ENCODE measurements at regions not wholly inside any gene's neighbourhood (a gene's known extent, or its start where the extent isn't known, plus 50 kb on each side); places are given as distances from the start of the nearest gene placed in this dataset.
"Not testable (repeated sequence)": the region's sequence is repeated elsewhere in the genome, so short reads cannot be mapped to it uniquely, and the experiment has no call there.

DNA sequence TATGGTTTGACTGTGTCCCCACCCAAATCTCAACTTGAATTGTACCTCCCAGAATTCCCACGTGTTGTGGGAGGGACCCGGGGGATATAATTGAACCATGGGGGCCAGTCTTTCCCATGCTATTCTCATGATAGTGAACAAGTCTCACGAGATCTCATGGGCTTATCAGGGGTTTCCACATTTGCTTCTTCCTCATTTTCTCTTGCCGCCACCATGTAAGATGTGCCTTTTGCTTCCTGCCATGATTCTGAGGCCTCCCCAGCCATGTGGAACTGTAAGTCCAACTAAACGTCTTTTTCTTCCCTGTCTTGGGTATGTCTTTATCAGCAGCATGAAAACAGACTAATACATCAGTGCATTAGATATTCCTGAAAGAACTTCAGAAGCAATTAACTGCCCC is 177.7 kb upstream of the PRSS58 start:
- TF ChIP-seq, protein P1, sequence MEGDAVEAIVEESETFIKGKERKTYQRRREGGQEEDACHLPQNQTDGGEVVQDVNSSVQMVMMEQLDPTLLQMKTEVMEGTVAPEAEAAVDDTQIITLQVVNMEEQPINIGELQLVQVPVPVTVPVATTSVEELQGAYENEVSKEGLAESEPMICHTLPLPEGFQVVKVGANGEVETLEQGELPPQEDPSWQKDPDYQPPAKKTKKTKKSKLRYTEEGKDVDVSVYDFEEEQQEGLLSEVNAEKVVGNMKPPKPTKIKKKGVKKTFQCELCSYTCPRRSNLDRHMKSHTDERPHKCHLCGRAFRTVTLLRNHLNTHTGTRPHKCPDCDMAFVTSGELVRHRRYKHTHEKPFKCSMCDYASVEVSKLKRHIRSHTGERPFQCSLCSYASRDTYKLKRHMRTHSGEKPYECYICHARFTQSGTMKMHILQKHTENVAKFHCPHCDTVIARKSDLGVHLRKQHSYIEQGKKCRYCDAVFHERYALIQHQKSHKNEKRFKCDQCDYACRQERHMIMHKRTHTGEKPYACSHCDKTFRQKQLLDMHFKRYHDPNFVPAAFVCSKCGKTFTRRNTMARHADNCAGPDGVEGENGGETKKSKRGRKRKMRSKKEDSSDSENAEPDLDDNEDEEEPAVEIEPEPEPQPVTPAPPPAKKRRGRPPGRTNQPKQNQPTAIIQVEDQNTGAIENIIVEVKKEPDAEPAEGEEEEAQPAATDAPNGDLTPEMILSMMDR (IDR thresholded peaks at IDR 0.05 in 2 of 3, conservative IDR thresholded peaks at IDR 0.05 in 1 of 3; ENCODE audit: borderline replicate concordance in 1 of 3, insufficient read depth in 1 of 3, low read depth in 2 of 3, low read length in 2 of 3): not testable (repeated sequence)
- TF ChIP-seq POLR2A (IDR thresholded peaks at IDR 0.05; ENCODE audit: borderline replicate concordance, extremely low read depth, insufficient read depth, insufficient read length): not testable (repeated sequence)

Measured in HCT116 (cell line).